Neural progenitor cell (in vitro differentiated cells): ENCODE measurements at regions not wholly inside any gene's neighbourhood (a gene's known extent, or its start where the extent isn't known, plus 50 kb on each side); places are given as distances from the start of the nearest gene placed in this dataset.

Source experiments
- CTCF ChIP-seq: fragments of 200-600 bp; sonication (generic); IDR thresholded peaks from 2 replicates; pipeline ENCODE4 v1.5.1; 2017; ENCODE audit warnings: antibody characterized with exemption, mild to moderate bottlenecking
- EZH2 ChIP-seq: fragments of 200-600 bp; sonication (generic); IDR thresholded peaks from 2 replicates; pipeline ENCODE4 v1.6.1; 2017; ENCODE audit warnings: antibody characterized with exemption, mild to moderate bottlenecking, moderate library complexity
- EZH2phosphoT487 ChIP-seq: fragments of 200-600 bp; sonication (generic); IDR thresholded peaks from 2 replicates; pipeline ENCODE4 v1.6.1; 2017; ENCODE audit warnings: antibody characterized with exemption

- TF ChIP-seq CTCF (no peak), EZH2 (no peak), EZH2phosphoT487 (no peak)
Observed at GRCh38 chr2:204272089-204272488, 273.2 kb upstream of the PARD3B start.
